Loucy (cell line): ENCODE measurements at regions not wholly inside any gene's neighbourhood (a gene's known extent, or its start where the extent isn't known, plus 50 kb on each side); places are given as distances from the start of the nearest gene placed in this dataset.

Experiments used
- EZH2phosphoT487 ChIP-seq: fragments of 200-600 bp; IDR thresholded peaks from 2 replicates; pipeline ENCODE4 v1.6.1; 2018; ENCODE audit warnings: antibody characterized with exemption, mild to moderate bottlenecking, moderate library complexity, borderline replicate concordance
- TF ChIP-seq, protein P1 (sequence below): fragments of 200-600 bp; sonication (generic); conservative IDR thresholded peaks from 2 replicates; pipeline ENCODE4 v1.5.1; 2014; ENCODE audit warnings: mild to moderate bottlenecking, antibody characterized with exemption, low read length

- TF ChIP-seq, protein P1, sequence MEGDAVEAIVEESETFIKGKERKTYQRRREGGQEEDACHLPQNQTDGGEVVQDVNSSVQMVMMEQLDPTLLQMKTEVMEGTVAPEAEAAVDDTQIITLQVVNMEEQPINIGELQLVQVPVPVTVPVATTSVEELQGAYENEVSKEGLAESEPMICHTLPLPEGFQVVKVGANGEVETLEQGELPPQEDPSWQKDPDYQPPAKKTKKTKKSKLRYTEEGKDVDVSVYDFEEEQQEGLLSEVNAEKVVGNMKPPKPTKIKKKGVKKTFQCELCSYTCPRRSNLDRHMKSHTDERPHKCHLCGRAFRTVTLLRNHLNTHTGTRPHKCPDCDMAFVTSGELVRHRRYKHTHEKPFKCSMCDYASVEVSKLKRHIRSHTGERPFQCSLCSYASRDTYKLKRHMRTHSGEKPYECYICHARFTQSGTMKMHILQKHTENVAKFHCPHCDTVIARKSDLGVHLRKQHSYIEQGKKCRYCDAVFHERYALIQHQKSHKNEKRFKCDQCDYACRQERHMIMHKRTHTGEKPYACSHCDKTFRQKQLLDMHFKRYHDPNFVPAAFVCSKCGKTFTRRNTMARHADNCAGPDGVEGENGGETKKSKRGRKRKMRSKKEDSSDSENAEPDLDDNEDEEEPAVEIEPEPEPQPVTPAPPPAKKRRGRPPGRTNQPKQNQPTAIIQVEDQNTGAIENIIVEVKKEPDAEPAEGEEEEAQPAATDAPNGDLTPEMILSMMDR: no peak
- TF ChIP-seq EZH2phosphoT487: no peak
Measured at GRCh38 chr3:26091626-26092025, 301.7 kb downstream of the OXSM start.
